IMR-90 (cell line): ENCODE measurements at regions not wholly inside any gene's neighbourhood (a gene's known extent, or its start where the extent isn't known, plus 50 kb on each side); places are given as distances from the start of the nearest gene placed in this dataset.

ENCODE experiments used
- ATAC-seq: fragments of 200-7000 bp; cut with Tn5 transposase; 2 replicates; pipeline ENCODE4 v1.9.1; 2020; ENCODE audit warnings: low read depth, mild to moderate bottlenecking, moderate library complexity
- BruUV-seq: library from RNA; stranded (reverse); fragments of 400-500 nt; replicated peaks from 2 replicates; lab custom pipeline; 2021; lab: Mats Ljungman, UMichigan
- CTCF ChIA-PET: fragments of 300-600 bp; formaldehyde crosslinking; extraction: SDS; loops from one replicate; lab custom pipeline; 2021; ENCODE audit warnings: antibody characterized with exemption; lab: Yijun Ruan, JAX
- POLR2A ChIA-PET: fragments of 300-600 bp; sonication (Branson Sonifier 250); formaldehyde crosslinking; loops from one replicate; lab custom pipeline; 2022; ENCODE audit warnings: antibody characterized with exemption; ENCODE audit not compliant: unreplicated experiment; lab: Charles Lee
- DNase-seq: peaks from one replicate; pipeline ENCODE4 v3.0.0; 2013
- H2AFZ ChIP-seq: replicated peaks from 2 replicates; pipeline ENCODE3; 2013; ENCODE audit warnings: low read length, mild to moderate bottlenecking; ENCODE audit not compliant: poor library complexity
- H2AK5ac ChIP-seq: 2 replicates; pipeline ENCODE4 v1.6.1; 2013; ENCODE audit warnings: low read depth, low read length, inconsistent platforms
- H2AK9ac ChIP-seq: replicated peaks from 2 replicates; pipeline ENCODE3; 2013; ENCODE audit warnings: mild to moderate bottlenecking, low read depth, low read length, moderate library complexity; ENCODE audit not compliant: poor library complexity
- H2BK120ac ChIP-seq: 2 replicates; pipeline ENCODE4 v1.6.1; 2013; ENCODE audit warnings: low read depth, low read length, inconsistent platforms
- H2BK15ac ChIP-seq: 3 replicates; pipeline ENCODE4 v1.6.1; 2013; ENCODE audit warnings: low read depth, low read length, inconsistent platforms
- H2BK20ac ChIP-seq: 2 replicates; pipeline ENCODE4 v1.6.1; 2013; ENCODE audit warnings: low read depth, mild to moderate bottlenecking, inconsistent platforms, low read length, moderate library complexity
- H2BK5ac ChIP-seq: 2 replicates; pipeline ENCODE4 v1.6.1; 2013; ENCODE audit warnings: mild to moderate bottlenecking, low read depth, low read length, inconsistent platforms; ENCODE audit not compliant: poor library complexity, severe bottlenecking
- H3K14ac ChIP-seq: replicated peaks from 2 replicates; pipeline ENCODE4 v1.6.1; 2013; ENCODE audit warnings: low read depth, low read length, inconsistent platforms
- H3K18ac ChIP-seq: 2 replicates; pipeline ENCODE4 v1.6.1; 2013; ENCODE audit warnings: low read depth, low read length, control low read depth
- H3K23ac ChIP-seq: 2 replicates; pipeline ENCODE4 v1.6.1; 2013; ENCODE audit warnings: low read depth, low read length, inconsistent platforms
- H3K27ac ChIP-seq: 2 replicates; pipeline ENCODE4 v1.5.1; 2013; ENCODE audit warnings: mild to moderate bottlenecking, control low read depth, low read length; ENCODE audit not compliant: insufficient read depth
- H3K27me3 ChIP-seq: 2 replicates; pipeline ENCODE4 v1.6.1; 2013; ENCODE audit warnings: low read length; ENCODE audit not compliant: control insufficient read depth, insufficient read depth
- H3K36me3 ChIP-seq: 2 replicates; pipeline ENCODE4 v1.6.1; 2013; ENCODE audit warnings: low read length, mixed read lengths; ENCODE audit not compliant: control insufficient read depth, insufficient read depth
- H3K4ac ChIP-seq: 2 replicates; pipeline ENCODE4 v1.6.1; 2013; ENCODE audit warnings: low read depth, low read length, inconsistent platforms
- H3K4me1 ChIP-seq: 2 replicates; pipeline ENCODE4 v1.6.1; 2013; ENCODE audit warnings: low read length, mixed read lengths; ENCODE audit not compliant: control insufficient read depth, insufficient read depth
- H3K4me2 ChIP-seq: 2 replicates; pipeline ENCODE4 v1.6.1; 2013; ENCODE audit warnings: low read depth, mild to moderate bottlenecking, control low read depth, low read length, moderate library complexity
- H3K4me3 ChIP-seq: 2 replicates; pipeline ENCODE4 v1.5.1; 2013; ENCODE audit warnings: low read depth, mild to moderate bottlenecking, control low read depth, low read length, moderate library complexity; ENCODE audit not compliant: insufficient read depth
- H3K56ac ChIP-seq: 2 replicates; pipeline ENCODE4 v1.6.1; 2013; ENCODE audit warnings: low read length, inconsistent platforms; ENCODE audit not compliant: insufficient read depth; ENCODE audit errors: extremely low read depth
- H3K79me1 ChIP-seq, 2 experiments: 2 replicates each; pipeline ENCODE4 v1.6.1; 2013; ENCODE audit warnings: low read length in 2 of 2, inconsistent platforms in 1 of 2, low read depth in 1 of 2
- H3K9ac ChIP-seq: 2 replicates; pipeline ENCODE4 v1.6.1; 2013; ENCODE audit warnings: low read depth, low read length, control low read depth
- H3K9me1 ChIP-seq: 2 replicates; pipeline ENCODE4 v1.6.1; 2013; ENCODE audit warnings: low read length, inconsistent platforms; ENCODE audit not compliant: insufficient read depth
- H3K9me3 ChIP-seq: 2 replicates; pipeline ENCODE4 v1.6.1; 2013; ENCODE audit warnings: low read length; ENCODE audit not compliant: control insufficient read depth, insufficient read depth
- H4K20me1 ChIP-seq: 2 replicates; pipeline ENCODE4 v1.6.1; 2013; ENCODE audit warnings: low read length, inconsistent platforms; ENCODE audit not compliant: insufficient read depth
- H4K5ac ChIP-seq: 2 replicates; pipeline ENCODE4 v1.6.1; 2013; ENCODE audit warnings: mild to moderate bottlenecking, low read depth, low read length, control low read depth
- H4K8ac ChIP-seq, 2 experiments: 2 replicates each; pipeline ENCODE4 v1.6.1; 2013; ENCODE audit warnings: low read depth in 2 of 2, low read length in 2 of 2, control low read depth in 1 of 2, inconsistent platforms in 1 of 2
- H4K91ac ChIP-seq: 2 replicates; pipeline ENCODE4 v1.6.1; 2013; ENCODE audit warnings: low read depth, low read length, inconsistent platforms; ENCODE audit not compliant: insufficient read depth
- BHLHE40 ChIP-seq: fragments of 150-350 bp; IDR thresholded peaks from 2 replicates; pipeline ENCODE4 v1.6.1; 2016; ENCODE audit warnings: mild to moderate bottlenecking, low read depth, low read length
- CEBPB ChIP-seq: IDR thresholded peaks from 2 replicates; pipeline ENCODE4 v1.6.1; 2012; ENCODE audit warnings: low read depth, low read length, improper control_type of control experiment
- CHD1 ChIP-seq: IDR thresholded peaks from 2 replicates; pipeline ENCODE4 v1.6.1; 2012; ENCODE audit warnings: low read depth, low read length, improper control_type of control experiment
- ELK1 ChIP-seq: fragments of 150-350 bp; IDR thresholded peaks from 2 replicates; pipeline ENCODE4 v1.6.1; 2016; ENCODE audit warnings: low read depth, mild to moderate bottlenecking, low read length, moderate library complexity, borderline replicate concordance
- FOS ChIP-seq: fragments of 150-350 bp; IDR thresholded peaks from 2 replicates; pipeline ENCODE4 v1.6.1; 2016; ENCODE audit warnings: low read depth, low read length
- MAFK ChIP-seq: IDR thresholded peaks from 2 replicates; pipeline ENCODE4 v1.6.1; 2012; ENCODE audit warnings: low read depth, low read length, improper control_type of control experiment
- MAZ ChIP-seq: IDR thresholded peaks from 2 replicates; pipeline ENCODE4 v1.6.1; 2012; ENCODE audit warnings: low read depth, mild to moderate bottlenecking, low read length, improper control_type of control experiment, moderate library complexity, borderline replicate concordance
- MXI1 ChIP-seq: IDR thresholded peaks from 2 replicates; pipeline ENCODE4 v1.6.1; 2012; ENCODE audit warnings: low read depth, mild to moderate bottlenecking, low read length, moderate library complexity, borderline replicate concordance
- POLR2A ChIP-seq: IDR thresholded peaks from 2 replicates; pipeline ENCODE4 v1.6.1; 2012; ENCODE audit warnings: mild to moderate bottlenecking, low read depth, low read length
- RAD21 ChIP-seq: IDR thresholded peaks from 2 replicates; pipeline ENCODE4 v1.6.1; 2012; ENCODE audit warnings: low read length, improper control_type of control experiment
- RCOR1 ChIP-seq: IDR thresholded peaks from 2 replicates; pipeline ENCODE4 v1.6.1; 2012; ENCODE audit warnings: mild to moderate bottlenecking, low read length, improper control_type of control experiment; ENCODE audit not compliant: insufficient replicate concordance
- RFX5 ChIP-seq: IDR thresholded peaks from 2 replicates; pipeline ENCODE4 v1.8.0; 2012; ENCODE audit warnings: low read depth, mild to moderate bottlenecking, low read length, moderate library complexity
- SMC3 ChIP-seq: fragments of 150-350 bp; IDR thresholded peaks from 2 replicates; pipeline ENCODE4 v1.6.1; 2016; ENCODE audit warnings: low read depth, mild to moderate bottlenecking, antibody characterized with exemption, low read length, moderate library complexity
- USF2 ChIP-seq: fragments of 150-350 bp; IDR thresholded peaks from 2 replicates; pipeline ENCODE4 v1.6.1; 2017; ENCODE audit warnings: mild to moderate bottlenecking, antibody characterized with exemption, low read length, low read depth
- WGBS, 2 experiments: methylation state at CpG; one replicate each; pipeline versions ENCODE4 v1.1.5 to v1.1.7; 2013; ENCODE audit warnings: missing lambda C conversion rate in 2 of 2; ENCODE audit not compliant: insufficient read length in 1 of 2; ENCODE audit errors: extremely low coverage in 2 of 2; 5-methylcytosine and 5-hydroxymethylcytosine counted together
- dilution Hi-C: fragments of 300-500 bp; cut with HindIII; formaldehyde crosslinking; loops from one replicate; pipeline ENCODE4 v1.14.3; 2018; ENCODE audit warnings: low sequenced_read_pairs; ENCODE audit not compliant: unreplicated experiment
- in situ Hi-C: fragments of 300-500 bp; cut with MboI; formaldehyde crosslinking; loops from 3 replicates; pipeline ENCODE4 v1.14.3; 2019; ENCODE audit warnings: low sequenced_read_pairs, inconsistent platforms, mixed read lengths
- intact Hi-C: fragments of 100-400 bp; cut with micrococcal nuclease; formaldehyde crosslinking; loops from 2 replicates; pipeline ENCODE4 v1.10.0; 2022

GRCh38 chr14:78104160-78104559 is 66.0 kb upstream of the NRXN3 start:
- dilution Hi-C loops (no loop called here), intact Hi-C loops (no loop called here), in situ Hi-C loops (no loop called here)
- Histone ChIP-seq H3K4me2 (no peak overlapping the region), H2AK9ac (no peak overlapping the region), H2AFZ (no peak overlapping the region), H2BK15ac (no peak overlapping the region), H3K4me3 (no peak overlapping the region), H3K36me3 (no peaks in the 10 kb centered on the region), H3K23ac (no peak overlapping the region), H3K27me3 (no peaks in the 10 kb centered on the region), H2BK120ac (no peak overlapping the region), H3K14ac (no peak overlapping the region), H3K4me1 (no peaks in the 10 kb centered on the region), H4K8ac (no peak overlapping the region), H3K79me1 (no peaks in the 10 kb centered on the region), H3K27ac (no peak overlapping the region), H3K4ac (no peak overlapping the region), H4K5ac (no peak overlapping the region), H4K91ac (no peak overlapping the region), H3K56ac (no peak overlapping the region), H3K18ac (no peak overlapping the region), H4K20me1 (no peaks in the 10 kb centered on the region), H2BK5ac (no peak overlapping the region), H2BK20ac (no peak overlapping the region), H3K9ac (no peak overlapping the region), H3K9me3 (peaks cover 23% of the 10 kb centered on the region), H2AK5ac (no peak overlapping the region), H3K9me1 (no peaks in the 10 kb centered on the region)
- TF ChIP-seq USF2 (no peak), ELK1 (no peak), RCOR1 (no peak), CEBPB (no peak), CHD1 (no peak), MAFK (no peak), BHLHE40 (no peak), MXI1 (no peak), MAZ (no peak), FOS (no peak), RFX5 (no peak), RAD21 (no peak), SMC3 (no peak), POLR2A (no peak)
- no CpG with 5 or more reads among the region's 7 CpGs for WGBS, 2 experiments
- no peak for ATAC-seq
- POLR2A ChIA-PET, result no interaction called here
- no peak for DNase-seq
- no TSS peak for BruUV-seq
- CTCF ChIA-PET, result no interaction called here
